ENCODE measurements at regions not wholly inside any gene's neighbourhood (a gene's known extent, or its start where the extent isn't known, plus 50 kb on each side); places are given as distances from the start of the nearest gene placed in this dataset.
"Not testable (repeated sequence)": the region's sequence is repeated elsewhere in the genome, so short reads cannot be mapped to it uniquely, and the experiment has no call there.

- H3K27me3 ChIP-seq (ENCODE audit: control insufficient read depth, insufficient read depth, low read length): no peaks in the 10 kb centered on the region
- no peaks in the 10 kb centered on the region for H3K36me3 ChIP-seq (ENCODE audit: control insufficient read depth, insufficient read depth, low read length)
- H3K4me1 ChIP-seq (ENCODE audit: control insufficient read depth, insufficient read depth, low read length): no peaks in the 10 kb centered on the region
- no peak overlapping the region for H3K27ac ChIP-seq (ENCODE audit: low read depth, low read length)
- H3K4me3 ChIP-seq (ENCODE audit: low read length): no peak overlapping the region
- no peak overlapping the region for H3K9ac ChIP-seq (ENCODE audit: low read length)
These were observed 1655.2 kb downstream of the LRRC4C start for GRCh38 chr11:39804271-39804670.

- Histone ChIP-seq H3K4me3 (ENCODE audit: low read length) (no peak overlapping the region), H3K36me3 (ENCODE audit: control insufficient read depth, insufficient read depth, low read length) (no peaks in the 10 kb centered on the region), H3K9ac (ENCODE audit: low read length) (no peak overlapping the region), H3K27me3 (ENCODE audit: control insufficient read depth, insufficient read depth, low read length) (no peaks in the 10 kb centered on the region), H3K27ac (ENCODE audit: low read depth, low read length) (no peak overlapping the region), H3K4me1 (ENCODE audit: control insufficient read depth, insufficient read depth, low read length) (no peaks in the 10 kb centered on the region)
These were observed 1672.8 kb downstream of the LRRC4C start for GRCh38 chr11:39786682-39787081.

GRCh38 chr11:39786281-39786680 lies 1673.2 kb downstream of the LRRC4C start:
- H3K9ac ChIP-seq (ENCODE audit: low read length): no peak overlapping the region
- no peaks in the 10 kb centered on the region for H3K4me1 ChIP-seq (ENCODE audit: control insufficient read depth, insufficient read depth, low read length)
- H3K4me3 ChIP-seq (ENCODE audit: low read length): no peak overlapping the region
- no peaks in the 10 kb centered on the region for H3K36me3 ChIP-seq (ENCODE audit: control insufficient read depth, insufficient read depth, low read length)
- H3K27ac ChIP-seq (ENCODE audit: low read depth, low read length): no peak overlapping the region
- H3K27me3 ChIP-seq (ENCODE audit: control insufficient read depth, insufficient read depth, low read length): no peaks in the 10 kb centered on the region

- H3K36me3 ChIP-seq (ENCODE audit: control insufficient read depth, insufficient read depth, low read length): no peaks in the 10 kb centered on the region
- no peak overlapping the region for H3K27ac ChIP-seq (ENCODE audit: low read depth, low read length)
- no peak overlapping the region for H3K9ac ChIP-seq (ENCODE audit: low read length)
- H3K4me3 ChIP-seq (ENCODE audit: low read length): no peak overlapping the region
- no peaks in the 10 kb centered on the region for H3K27me3 ChIP-seq (ENCODE audit: control insufficient read depth, insufficient read depth, low read length)
- H3K4me1 ChIP-seq (ENCODE audit: control insufficient read depth, insufficient read depth, low read length): no peaks in the 10 kb centered on the region
These were observed 1674.6 kb downstream of the LRRC4C start for GRCh38 chr11:39784873-39785272.

- no peak overlapping the region for H3K27ac ChIP-seq (ENCODE audit: low read depth, low read length)
- no peaks in the 10 kb centered on the region for H3K36me3 ChIP-seq (ENCODE audit: control insufficient read depth, insufficient read depth, low read length)
- no peaks in the 10 kb centered on the region for H3K27me3 ChIP-seq (ENCODE audit: control insufficient read depth, insufficient read depth, low read length)
- no peaks in the 10 kb centered on the region for H3K4me1 ChIP-seq (ENCODE audit: control insufficient read depth, insufficient read depth, low read length)
- H3K9ac ChIP-seq (ENCODE audit: low read length): no peak overlapping the region
- H3K4me3 ChIP-seq (ENCODE audit: low read length): no peak overlapping the region
These were observed 1679.3 kb downstream of the LRRC4C start for GRCh38 chr11:39780131-39780530.

GRCh38 chr11:39777035-39777434 lies 1682.4 kb downstream of the LRRC4C start:
- H3K9ac ChIP-seq (ENCODE audit: low read length): no peak overlapping the region
- H3K27me3 ChIP-seq (ENCODE audit: control insufficient read depth, insufficient read depth, low read length): no peaks in the 10 kb centered on the region
- H3K4me1 ChIP-seq (ENCODE audit: control insufficient read depth, insufficient read depth, low read length): no peaks in the 10 kb centered on the region
- no peaks in the 10 kb centered on the region for H3K36me3 ChIP-seq (ENCODE audit: control insufficient read depth, insufficient read depth, low read length)
- no peak overlapping the region for H3K4me3 ChIP-seq (ENCODE audit: low read length)
- H3K27ac ChIP-seq (ENCODE audit: low read depth, low read length): no peak overlapping the region

GRCh38 chr11:39772525-39773137 lies 1686.8 kb downstream of the LRRC4C start:
- Histone ChIP-seq H3K4me1 (ENCODE audit: control insufficient read depth, insufficient read depth, low read length) (no peaks in the 10 kb centered on the region), H3K27me3 (ENCODE audit: control insufficient read depth, insufficient read depth, low read length) (no peaks in the 10 kb centered on the region), H3K4me3 (ENCODE audit: low read length) (no peak overlapping the region), H3K27ac (ENCODE audit: low read depth, low read length) (no peak overlapping the region), H3K36me3 (ENCODE audit: control insufficient read depth, insufficient read depth, low read length) (no peaks in the 10 kb centered on the region), H3K9ac (ENCODE audit: low read length) (no peak overlapping the region)

GRCh38 chr11:39768214-39768613 lies 1691.2 kb downstream of the LRRC4C start:
- H3K4me3 ChIP-seq (ENCODE audit: low read length): no peak overlapping the region

GRCh38 chr11:39745401-39745800 lies 1714.1 kb downstream of the LRRC4C start:
- Histone ChIP-seq H3K27ac (ENCODE audit: low read depth, low read length) (no peak overlapping the region), H3K9ac (ENCODE audit: low read length) (no peak overlapping the region)

More at GRCh38 chr11:39768214-39768613, 1691.2 kb downstream of the LRRC4C start:
- H3K36me3 ChIP-seq (ENCODE audit: control insufficient read depth, insufficient read depth, low read length): no peaks in the 10 kb centered on the region
- H3K9ac ChIP-seq (ENCODE audit: low read length): no peak overlapping the region
- H3K27ac ChIP-seq (ENCODE audit: low read depth, low read length): no peak overlapping the region
- no peaks in the 10 kb centered on the region for H3K4me1 ChIP-seq (ENCODE audit: control insufficient read depth, insufficient read depth, low read length)
- no peaks in the 10 kb centered on the region for H3K27me3 ChIP-seq (ENCODE audit: control insufficient read depth, insufficient read depth, low read length)

GRCh38 chr11:39741066-39741465 lies 1718.4 kb downstream of the LRRC4C start:
- Histone ChIP-seq H3K36me3 (ENCODE audit: control insufficient read depth, insufficient read depth, low read length) (no peaks in the 10 kb centered on the region), H3K4me1 (ENCODE audit: control insufficient read depth, insufficient read depth, low read length) (no peaks in the 10 kb centered on the region), H3K4me3 (ENCODE audit: low read length) (no peak overlapping the region), H3K27ac (ENCODE audit: low read depth, low read length) (no peak overlapping the region), H3K9ac (ENCODE audit: low read length) (no peak overlapping the region), H3K27me3 (ENCODE audit: control insufficient read depth, insufficient read depth, low read length) (no peaks in the 10 kb centered on the region)

More at GRCh38 chr11:39745401-39745800, 1714.1 kb downstream of the LRRC4C start:
- no peak overlapping the region for H3K4me3 ChIP-seq (ENCODE audit: low read length)
- H3K4me1 ChIP-seq (ENCODE audit: control insufficient read depth, insufficient read depth, low read length): no peaks in the 10 kb centered on the region
- H3K36me3 ChIP-seq (ENCODE audit: control insufficient read depth, insufficient read depth, low read length): no peaks in the 10 kb centered on the region
- H3K27me3 ChIP-seq (ENCODE audit: control insufficient read depth, insufficient read depth, low read length): no peaks in the 10 kb centered on the region

- not testable (repeated sequence) for H3K27ac ChIP-seq (ENCODE audit: low read depth, low read length); H3K36me3 ChIP-seq (ENCODE audit: control insufficient read depth, insufficient read depth, low read length); H3K9ac ChIP-seq (ENCODE audit: low read length); H3K4me3 ChIP-seq (ENCODE audit: low read length); H3K27me3 ChIP-seq (ENCODE audit: control insufficient read depth, insufficient read depth, low read length); H3K4me1 ChIP-seq (ENCODE audit: control insufficient read depth, insufficient read depth, low read length)
These were observed 1723.1 kb downstream of the LRRC4C start for GRCh38 chr11:39736351-39736750.

GRCh38 chr11:39732001-39732400 lies 1727.5 kb downstream of the LRRC4C start:
- Histone ChIP-seq H3K4me1 (ENCODE audit: control insufficient read depth, insufficient read depth, low read length) (no peaks in the 10 kb centered on the region), H3K9ac (ENCODE audit: low read length) (no peak overlapping the region), H3K36me3 (ENCODE audit: control insufficient read depth, insufficient read depth, low read length) (no peaks in the 10 kb centered on the region), H3K27ac (ENCODE audit: low read depth, low read length) (no peak overlapping the region), H3K4me3 (ENCODE audit: low read length) (no peak overlapping the region), H3K27me3 (ENCODE audit: control insufficient read depth, insufficient read depth, low read length) (no peaks in the 10 kb centered on the region)

GRCh38 chr11:39725081-39725480 lies 1734.4 kb downstream of the LRRC4C start:
- H3K27me3 ChIP-seq (ENCODE audit: control insufficient read depth, insufficient read depth, low read length): no peaks in the 10 kb centered on the region
- no peaks in the 10 kb centered on the region for H3K36me3 ChIP-seq (ENCODE audit: control insufficient read depth, insufficient read depth, low read length)
- H3K4me1 ChIP-seq (ENCODE audit: control insufficient read depth, insufficient read depth, low read length): no peaks in the 10 kb centered on the region
- no peak overlapping the region for H3K4me3 ChIP-seq (ENCODE audit: low read length)
- H3K9ac ChIP-seq (ENCODE audit: low read length): no peak overlapping the region
- no peak overlapping the region for H3K27ac ChIP-seq (ENCODE audit: low read depth, low read length)

Data from rectal smooth muscle tissue (tissue), 1 donor.